Spleen (tissue), 7 donors: ENCODE measurements at regions not wholly inside any gene's neighbourhood (a gene's known extent, or its start where the extent isn't known, plus 50 kb on each side); places are given as distances from the start of the nearest gene placed in this dataset.

Experiments used
- CTCF ChIP-seq, 11 experiments: fragments of 200-600 bp in 7 of 11; fragments of 450-650 bp in 4 of 11; sonication (generic) in 4 of 11; IDR thresholded peaks in 8 of 11; conservative IDR thresholded peaks in 3 of 11; 1 replicate in 7 of 11; 2 replicates in 4 of 11; pipeline versions ENCODE4 v1.4.0 to v1.8.0; 2016 to 2021; ENCODE audit warnings: antibody characterized with exemption in 11 of 11, inconsistent platforms in 4 of 11, mild to moderate bottlenecking in 1 of 11
- POLR2A ChIP-seq, 3 donors: fragments of 450-650 bp; IDR thresholded peaks; one replicate each; pipeline ENCODE4 v1.5.1; 2017; ENCODE audit warnings: antibody characterized with exemption in 3 of 3, mild to moderate bottlenecking in 1 of 3
- donor health status: DM: no; HTN: no; CAD: no; lungs with moderate emphysema.
- donor health status: DM: no; HTN: no; CAD: no.
- donor health status: DM: no; HTN: no; CAD: no.

- TF ChIP-seq CTCF (IDR thresholded peaks at IDR 0.05 in 8 of 11, conservative IDR thresholded peaks at IDR 0.05 in 3 of 11) (no peak), POLR2A (IDR thresholded peaks at IDR 0.05) (no peak)
Measured at GRCh38 chr13:83499286-83499685, 383.0 kb downstream of the SLITRK1 start.
